PC-9 (cell line): ENCODE measurements at regions not wholly inside any gene's neighbourhood (a gene's known extent, or its start where the extent isn't known, plus 50 kb on each side); places are given as distances from the start of the nearest gene placed in this dataset.

Source experiments
- BruUV-seq: library from RNA; stranded (reverse); fragments of 400-500 nt; replicated peaks from 2 replicates; lab custom pipeline; 2021; lab: Mats Ljungman, UMichigan
- CTCF ChIA-PET: fragments of 300-600 bp; sonication (Branson Sonifier 250); formaldehyde crosslinking; loops from one replicate; lab custom pipeline; 2022; ENCODE audit warnings: antibody characterized with exemption; lab: Charles Lee
- POLR2A ChIA-PET: fragments of 300-600 bp; sonication (Branson Sonifier 250); formaldehyde crosslinking; loops from one replicate; lab custom pipeline; 2022; ENCODE audit warnings: antibody characterized with exemption; ENCODE audit not compliant: unreplicated experiment; lab: Charles Lee
- DNase-seq, 2 experiments: peaks; one replicate each; pipeline versions ENCODE4 v3.0.0 to v3.0.0-alpha.2; 2015 to 2022; ENCODE audit warnings: mixed read lengths in 1 of 2
- H2AFZ ChIP-seq: fragments of 200-600 bp; sonication (generic); 2 replicates; pipeline ENCODE4 v1.8.1; 2017; ENCODE audit warnings: antibody characterized with exemption
- H3F3A ChIP-seq: fragments of 200-600 bp; sonication (generic); 2 replicates; pipeline ENCODE4 v1.8.1; 2017; ENCODE audit warnings: antibody characterized with exemption, mild to moderate bottlenecking, low read depth; ENCODE audit not compliant: insufficient read depth
- H3K27ac ChIP-seq: fragments of 200-600 bp; sonication (generic); 2 replicates; pipeline ENCODE4 v1.6.1; 2016; ENCODE audit warnings: mixed run types
- H3K27me3 ChIP-seq: fragments of 200-600 bp; sonication (generic); 2 replicates; pipeline ENCODE4 v1.6.1; 2016; ENCODE audit warnings: low read depth, mixed run types; ENCODE audit not compliant: insufficient read depth
- H3K36me3 ChIP-seq: fragments of 200-600 bp; sonication (generic); 2 replicates; pipeline ENCODE4 v1.6.1; 2016; ENCODE audit warnings: low read depth, mixed run types
- H3K4me1 ChIP-seq: fragments of 200-600 bp; sonication (generic); replicated peaks from 2 replicates; pipeline ENCODE4 v1.6.1; 2016; ENCODE audit warnings: mixed run types; ENCODE audit not compliant: insufficient read depth
- H3K4me2 ChIP-seq: fragments of 200-600 bp; sonication (generic); 2 replicates; pipeline ENCODE4 v1.6.1; 2017; ENCODE audit warnings: mixed run types
- H3K4me3 ChIP-seq: fragments of 200-600 bp; sonication (generic); 2 replicates; pipeline ENCODE4 v1.6.1; 2016; ENCODE audit warnings: mixed run types
- H3K79me2 ChIP-seq: fragments of 200-600 bp; sonication (generic); 2 replicates; pipeline ENCODE4 v1.6.1; 2017; ENCODE audit warnings: low read depth, mixed run types
- H3K9me2 ChIP-seq: fragments of 200-600 bp; sonication (generic); 2 replicates; pipeline ENCODE4 v1.8.1; 2017; ENCODE audit warnings: mild to moderate bottlenecking; ENCODE audit not compliant: insufficient read depth
- H3K9me3 ChIP-seq: fragments of 200-600 bp; sonication (generic); 2 replicates; pipeline ENCODE4 v1.8.1; 2016; ENCODE audit warnings: low read depth; ENCODE audit not compliant: insufficient read depth
- H4K20me1 ChIP-seq: fragments of 200-600 bp; sonication (generic); 2 replicates; pipeline ENCODE4 v1.8.1; 2017; ENCODE audit not compliant: insufficient read depth
- EZH2 ChIP-seq: fragments of 200-600 bp; sonication (generic); IDR thresholded peaks from 2 replicates; pipeline ENCODE4 v1.8.0; 2017; ENCODE audit warnings: antibody characterized with exemption, low read depth
- intact Hi-C: fragments of 100-400 bp; cut with micrococcal nuclease; formaldehyde crosslinking; loops from one replicate; pipeline ENCODE4 v1.10.0; 2022; ENCODE audit not compliant: unreplicated experiment
- TF ChIP-seq, protein P1 (sequence below): fragments of 200-600 bp; sonication (generic); conservative IDR thresholded peaks from 2 replicates; pipeline ENCODE4 v1.6.1; 2017; ENCODE audit warnings: mixed run types, antibody characterized with exemption, mild to moderate bottlenecking, moderate library complexity

DNA sequence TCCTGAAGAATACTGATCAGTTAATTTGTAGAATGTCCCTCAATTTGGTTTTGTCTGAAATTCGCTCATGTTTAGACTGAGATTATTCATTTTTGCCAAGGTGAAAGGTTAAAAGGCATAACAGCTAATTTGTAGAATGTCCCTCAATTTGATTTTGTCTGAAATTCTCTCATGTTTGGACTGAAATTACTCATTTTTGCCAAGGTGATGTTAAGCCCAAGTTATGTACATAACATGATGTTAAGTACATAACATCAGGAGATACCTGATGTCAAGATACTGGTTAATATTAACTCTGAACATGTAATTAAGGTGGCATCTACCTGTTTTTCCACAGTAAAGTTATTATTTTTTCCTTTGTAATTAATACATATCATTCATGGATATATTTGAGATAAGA lies 243.4 kb upstream of the PMFBP1 start:
- intact Hi-C loops, result no loop called here

DNA sequence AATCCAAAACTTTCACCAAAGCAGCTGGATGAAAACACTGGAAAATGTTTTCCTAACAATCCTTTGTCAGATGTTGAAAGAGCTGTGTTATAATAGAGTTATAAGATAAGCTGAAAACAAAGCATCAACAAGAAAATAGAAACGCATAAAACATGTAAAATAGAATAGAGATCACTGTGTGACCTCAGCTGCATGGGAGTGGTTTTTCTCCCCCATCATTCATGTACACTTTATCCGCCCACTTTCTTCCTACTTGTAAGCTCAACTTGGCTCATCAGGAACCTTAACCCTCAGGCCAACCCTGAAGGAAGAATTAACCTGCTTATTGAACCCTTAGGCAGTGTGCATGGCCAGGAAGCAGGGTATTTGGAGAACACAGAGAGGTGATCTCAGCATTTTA lies 238.5 kb upstream of the PMFBP1 start:
- H3K27ac ChIP-seq, result no peak overlapping the region
- H3K9me3 ChIP-seq, result no peaks in the 10 kb centered on the region
- POLR2A ChIA-PET, result no interaction called here
- no peaks in the 10 kb centered on the region for H3K27me3 ChIP-seq
- no peak for DNase-seq
- TF ChIP-seq EZH2, result no peak
- TF ChIP-seq, protein P1, sequence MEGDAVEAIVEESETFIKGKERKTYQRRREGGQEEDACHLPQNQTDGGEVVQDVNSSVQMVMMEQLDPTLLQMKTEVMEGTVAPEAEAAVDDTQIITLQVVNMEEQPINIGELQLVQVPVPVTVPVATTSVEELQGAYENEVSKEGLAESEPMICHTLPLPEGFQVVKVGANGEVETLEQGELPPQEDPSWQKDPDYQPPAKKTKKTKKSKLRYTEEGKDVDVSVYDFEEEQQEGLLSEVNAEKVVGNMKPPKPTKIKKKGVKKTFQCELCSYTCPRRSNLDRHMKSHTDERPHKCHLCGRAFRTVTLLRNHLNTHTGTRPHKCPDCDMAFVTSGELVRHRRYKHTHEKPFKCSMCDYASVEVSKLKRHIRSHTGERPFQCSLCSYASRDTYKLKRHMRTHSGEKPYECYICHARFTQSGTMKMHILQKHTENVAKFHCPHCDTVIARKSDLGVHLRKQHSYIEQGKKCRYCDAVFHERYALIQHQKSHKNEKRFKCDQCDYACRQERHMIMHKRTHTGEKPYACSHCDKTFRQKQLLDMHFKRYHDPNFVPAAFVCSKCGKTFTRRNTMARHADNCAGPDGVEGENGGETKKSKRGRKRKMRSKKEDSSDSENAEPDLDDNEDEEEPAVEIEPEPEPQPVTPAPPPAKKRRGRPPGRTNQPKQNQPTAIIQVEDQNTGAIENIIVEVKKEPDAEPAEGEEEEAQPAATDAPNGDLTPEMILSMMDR, result no peak
- no peak overlapping the region for H2AFZ ChIP-seq
- H3F3A ChIP-seq, result no peaks in the 10 kb centered on the region
- BruUV-seq, result no TSS peak
- CTCF ChIA-PET, result no interaction called here
- intact Hi-C loops, result no loop called here
- no peaks in the 10 kb centered on the region for H4K20me1 ChIP-seq
- H3K79me2 ChIP-seq, result no peaks in the 10 kb centered on the region
- no peak overlapping the region for H3K4me2 ChIP-seq
- no peak overlapping the region for H3K4me3 ChIP-seq
- no peaks in the 10 kb centered on the region for H3K4me1 ChIP-seq
- H3K9me2 ChIP-seq, result no peaks in the 10 kb centered on the region
- no peaks in the 10 kb centered on the region for H3K36me3 ChIP-seq

More for the DNA sequence above, 243.4 kb upstream of the PMFBP1 start:
- Histone ChIP-seq H3K9me2 (no peaks in the 10 kb centered on the region), H3K36me3 (no peaks in the 10 kb centered on the region), H3K4me3 (no peak overlapping the region), H3K9me3 (no peaks in the 10 kb centered on the region), H3F3A (no peaks in the 10 kb centered on the region), H2AFZ (no peak overlapping the region), H4K20me1 (no peaks in the 10 kb centered on the region), H3K27ac (no peak overlapping the region), H3K4me1 (no peaks in the 10 kb centered on the region), H3K79me2 (no peaks in the 10 kb centered on the region), H3K4me2 (no peak overlapping the region), H3K27me3 (no peaks in the 10 kb centered on the region)
- no peak for DNase-seq
- POLR2A ChIA-PET, result no interaction called here
- no TSS peak for BruUV-seq
- CTCF ChIA-PET, result no interaction called here
- TF ChIP-seq, protein P1, result no peak
- no peak for TF ChIP-seq EZH2

DNA sequence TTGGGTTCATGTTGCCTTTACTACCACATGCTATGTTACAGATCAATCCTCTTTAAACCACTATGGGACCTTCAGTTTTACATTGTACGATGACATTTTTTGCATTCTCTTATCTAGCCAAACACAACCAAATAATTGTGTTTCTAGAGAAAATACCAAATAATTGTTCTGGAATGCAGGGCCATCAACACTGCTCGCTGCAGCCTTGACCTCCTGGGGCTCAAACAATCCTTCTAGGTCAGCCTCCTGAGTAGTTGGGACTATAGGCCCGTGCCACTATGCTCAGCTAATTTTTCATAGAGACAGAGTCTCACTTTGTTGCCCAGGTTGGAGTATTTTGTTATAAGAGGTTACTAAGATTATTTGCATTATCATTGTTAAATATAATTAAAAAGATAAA lies 237.5 kb upstream of the PMFBP1 start:
- no peak overlapping the region for H3K4me2 ChIP-seq
- H4K20me1 ChIP-seq, result no peaks in the 10 kb centered on the region
- intact Hi-C loops, result no loop called here
- no TSS peak for BruUV-seq
- H3K27me3 ChIP-seq, result no peaks in the 10 kb centered on the region
- H3K36me3 ChIP-seq, result no peaks in the 10 kb centered on the region
- no peaks in the 10 kb centered on the region for H3K79me2 ChIP-seq
- H3K9me2 ChIP-seq, result no peaks in the 10 kb centered on the region
- DNase-seq, result no peak
- ChIA-PET POLR2A (no interaction called here), CTCF (no interaction called here)
- no peaks in the 10 kb centered on the region for H3K4me1 ChIP-seq
- H3K27ac ChIP-seq, result no peak overlapping the region
- H3F3A ChIP-seq, result no peaks in the 10 kb centered on the region
- H2AFZ ChIP-seq, result no peak overlapping the region
- no peak for TF ChIP-seq EZH2
- TF ChIP-seq, protein P1, result no peak
- no peak overlapping the region for H3K4me3 ChIP-seq
- no peaks in the 10 kb centered on the region for H3K9me3 ChIP-seq
